OCI-LY3 (cell line): ENCODE measurements at regions not wholly inside any gene's neighbourhood (a gene's known extent, or its start where the extent isn't known, plus 50 kb on each side); places are given as distances from the start of the nearest gene placed in this dataset.

Experiments used
- CTCF ChIP-seq: fragments of 200-600, 300-600 bp; sonication (generic); IDR thresholded peaks from 2 replicates; pipeline ENCODE4 v1.5.1; 2014; ENCODE audit warnings: antibody characterized with exemption, low read length, low read depth
- EZH2phosphoT487 ChIP-seq: fragments of 200-600 bp; shearing (Covaris generic); IDR thresholded peaks from 2 replicates; pipeline ENCODE4 v1.6.1; 2018; ENCODE audit warnings: antibody characterized with exemption, mixed run types, low read depth

GRCh38 chr5:65084795-65085515 lies 316.2 kb downstream of the CWC27 start:
- TF ChIP-seq CTCF (no peak), EZH2phosphoT487 (no peak)
